Neural progenitor cell (in vitro differentiated cells): ENCODE measurements at regions not wholly inside any gene's neighbourhood (a gene's known extent, or its start where the extent isn't known, plus 50 kb on each side); places are given as distances from the start of the nearest gene placed in this dataset.

ENCODE experiments used
- DNase-seq: peaks from one replicate; pipeline ENCODE4 v3.0.0-alpha.2; 2016; ENCODE audit warnings: low spot score
- H2AFZ ChIP-seq: fragments of 200-600 bp; sonication (generic); replicated peaks from 2 replicates; pipeline ENCODE4 v1.6.1; 2016; ENCODE audit warnings: antibody characterized with exemption
- H3F3A ChIP-seq: fragments of 200-600 bp; sonication (generic); 2 replicates; pipeline ENCODE4 v1.6.1; 2016; ENCODE audit warnings: antibody characterized with exemption, low read depth
- H3K27ac ChIP-seq: fragments of 200-600 bp; sonication (generic); 2 replicates; pipeline ENCODE4 v1.5.1; 2016; ENCODE audit warnings: mild to moderate bottlenecking
- H3K27me3 ChIP-seq: fragments of 200-600 bp; sonication (generic); 2 replicates; pipeline ENCODE4 v1.6.1; 2016; ENCODE audit warnings: mild to moderate bottlenecking, moderate library complexity
- H3K36me3 ChIP-seq: fragments of 200-600 bp; sonication (generic); 2 replicates; pipeline ENCODE4 v1.5.1; 2016
- H3K4me1 ChIP-seq: fragments of 200-600 bp; sonication (generic); 2 replicates; pipeline ENCODE4 v1.6.1; 2016; ENCODE audit warnings: mixed run types
- H3K4me2 ChIP-seq: fragments of 200-600 bp; sonication (generic); 2 replicates; pipeline ENCODE4 v1.6.1; 2016
- H3K4me3 ChIP-seq: fragments of 200-600 bp; sonication (generic); 2 replicates; pipeline ENCODE4 v1.5.1; 2016
- H3K79me2 ChIP-seq: fragments of 200-600 bp; sonication (generic); 2 replicates; pipeline ENCODE4 v1.6.1; 2016; ENCODE audit warnings: low read depth
- H3K9ac ChIP-seq: fragments of 200-600 bp; sonication (generic); 2 replicates; pipeline ENCODE4 v1.6.1; 2016
- H3K9me3 ChIP-seq: fragments of 200-600 bp; sonication (generic); 2 replicates; pipeline ENCODE4 v1.5.1; 2016; ENCODE audit warnings: low read depth
- H4K20me1 ChIP-seq: fragments of 200-600 bp; sonication (generic); 2 replicates; pipeline ENCODE4 v1.6.1; 2016; ENCODE audit warnings: low read depth
- H3K27ac Mint-ChIP-seq: 3 replicates; pipeline ENCODE4 v1.8.0; 2021; ENCODE audit warnings: mixed read lengths
- H3K27me3 Mint-ChIP-seq: 2 replicates; pipeline ENCODE4 v1.8.0; 2022; ENCODE audit warnings: low read depth, mild to moderate bottlenecking, inconsistent platforms, moderate library complexity, mixed read lengths; ENCODE audit not compliant: insufficient read depth
- H3K36me3 Mint-ChIP-seq: 3 replicates; pipeline ENCODE4 v1.8.0; 2021; ENCODE audit warnings: mixed read lengths
- H3K4me1 Mint-ChIP-seq: 3 replicates; pipeline ENCODE4 v1.8.0; 2021; ENCODE audit warnings: mixed read lengths
- H3K4me3 Mint-ChIP-seq: 3 replicates; pipeline ENCODE4 v1.8.0; 2021; ENCODE audit warnings: mild to moderate bottlenecking, moderate library complexity, mixed read lengths
- H3K9me3 Mint-ChIP-seq: 3 replicates; pipeline ENCODE4 v1.8.0; 2020; ENCODE audit warnings: mixed read lengths
- EZH2 ChIP-seq: fragments of 200-600 bp; sonication (generic); IDR thresholded peaks from 2 replicates; pipeline ENCODE4 v1.6.1; 2017; ENCODE audit warnings: antibody characterized with exemption, mild to moderate bottlenecking, moderate library complexity
- EZH2phosphoT487 ChIP-seq: fragments of 200-600 bp; sonication (generic); IDR thresholded peaks from 2 replicates; pipeline ENCODE4 v1.6.1; 2017; ENCODE audit warnings: antibody characterized with exemption
- TF ChIP-seq, protein P1 (sequence below): fragments of 200-600 bp; sonication (generic); IDR thresholded peaks from 2 replicates; pipeline ENCODE4 v1.5.1; 2017; ENCODE audit warnings: antibody characterized with exemption, mild to moderate bottlenecking

DNA sequence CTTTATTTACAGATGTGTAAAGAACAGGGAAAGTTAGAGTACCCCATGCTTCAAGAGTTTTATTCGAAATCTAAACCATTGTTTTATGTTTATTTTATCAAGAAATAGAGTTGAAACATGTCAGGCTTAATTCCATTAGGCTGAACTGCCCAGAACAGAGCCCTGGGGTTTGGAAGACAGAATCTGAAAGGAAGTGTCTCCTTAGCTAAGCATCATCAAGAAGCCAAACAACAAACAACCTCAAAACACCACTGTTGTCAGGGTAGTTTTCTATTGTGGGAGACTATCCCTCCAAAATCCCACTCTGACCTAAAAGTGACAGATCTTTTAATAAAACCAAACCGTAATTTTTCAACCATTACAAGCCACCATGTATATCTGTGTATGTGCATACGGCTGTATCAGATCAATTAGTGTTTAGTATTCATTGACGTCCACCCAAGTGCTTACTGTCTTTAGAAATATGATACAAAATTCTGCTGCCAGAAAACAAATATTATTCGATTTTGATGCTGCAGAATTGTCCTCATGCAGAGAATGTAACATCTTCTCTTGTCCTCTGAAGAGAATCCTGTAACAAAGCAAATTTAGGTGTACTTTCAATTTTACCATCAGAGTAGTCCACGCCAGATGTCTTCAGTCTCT is 271.9 kb upstream of the TMEM161B start:
- Histone ChIP-seq H3K4me1 (peaks cover 60% of the 10 kb centered on the region), H3F3A (peaks cover 22% of the 10 kb centered on the region), H3K27ac (no peak overlapping the region), H3K79me2 (no peaks in the 10 kb centered on the region), H3K27me3 (no peaks in the 10 kb centered on the region), H3K9ac (no peak overlapping the region), H3K9me3 (no peaks in the 10 kb centered on the region), H3K4me3 (peak overlapping the region; percentile 14), H4K20me1 (no peaks in the 10 kb centered on the region), H2AFZ (no peak overlapping the region), H3K36me3 (no peaks in the 10 kb centered on the region), H3K4me2 (peak overlapping the region; percentile 67)
- Mint-ChIP-seq H3K9me3 (no peaks in the 10 kb centered on the region), H3K4me1 (peaks cover 49% of the 10 kb centered on the region), H3K27me3 (peaks cover 4% of the 10 kb centered on the region), H3K4me3 (no peak overlapping the region), H3K27ac (no peak overlapping the region), H3K36me3 (no peaks in the 10 kb centered on the region)
- DNase-seq = no peak
- TF ChIP-seq EZH2 (no peak), EZH2phosphoT487 (no peak)
- TF ChIP-seq, protein P1, sequence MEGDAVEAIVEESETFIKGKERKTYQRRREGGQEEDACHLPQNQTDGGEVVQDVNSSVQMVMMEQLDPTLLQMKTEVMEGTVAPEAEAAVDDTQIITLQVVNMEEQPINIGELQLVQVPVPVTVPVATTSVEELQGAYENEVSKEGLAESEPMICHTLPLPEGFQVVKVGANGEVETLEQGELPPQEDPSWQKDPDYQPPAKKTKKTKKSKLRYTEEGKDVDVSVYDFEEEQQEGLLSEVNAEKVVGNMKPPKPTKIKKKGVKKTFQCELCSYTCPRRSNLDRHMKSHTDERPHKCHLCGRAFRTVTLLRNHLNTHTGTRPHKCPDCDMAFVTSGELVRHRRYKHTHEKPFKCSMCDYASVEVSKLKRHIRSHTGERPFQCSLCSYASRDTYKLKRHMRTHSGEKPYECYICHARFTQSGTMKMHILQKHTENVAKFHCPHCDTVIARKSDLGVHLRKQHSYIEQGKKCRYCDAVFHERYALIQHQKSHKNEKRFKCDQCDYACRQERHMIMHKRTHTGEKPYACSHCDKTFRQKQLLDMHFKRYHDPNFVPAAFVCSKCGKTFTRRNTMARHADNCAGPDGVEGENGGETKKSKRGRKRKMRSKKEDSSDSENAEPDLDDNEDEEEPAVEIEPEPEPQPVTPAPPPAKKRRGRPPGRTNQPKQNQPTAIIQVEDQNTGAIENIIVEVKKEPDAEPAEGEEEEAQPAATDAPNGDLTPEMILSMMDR = no peak

DNA sequence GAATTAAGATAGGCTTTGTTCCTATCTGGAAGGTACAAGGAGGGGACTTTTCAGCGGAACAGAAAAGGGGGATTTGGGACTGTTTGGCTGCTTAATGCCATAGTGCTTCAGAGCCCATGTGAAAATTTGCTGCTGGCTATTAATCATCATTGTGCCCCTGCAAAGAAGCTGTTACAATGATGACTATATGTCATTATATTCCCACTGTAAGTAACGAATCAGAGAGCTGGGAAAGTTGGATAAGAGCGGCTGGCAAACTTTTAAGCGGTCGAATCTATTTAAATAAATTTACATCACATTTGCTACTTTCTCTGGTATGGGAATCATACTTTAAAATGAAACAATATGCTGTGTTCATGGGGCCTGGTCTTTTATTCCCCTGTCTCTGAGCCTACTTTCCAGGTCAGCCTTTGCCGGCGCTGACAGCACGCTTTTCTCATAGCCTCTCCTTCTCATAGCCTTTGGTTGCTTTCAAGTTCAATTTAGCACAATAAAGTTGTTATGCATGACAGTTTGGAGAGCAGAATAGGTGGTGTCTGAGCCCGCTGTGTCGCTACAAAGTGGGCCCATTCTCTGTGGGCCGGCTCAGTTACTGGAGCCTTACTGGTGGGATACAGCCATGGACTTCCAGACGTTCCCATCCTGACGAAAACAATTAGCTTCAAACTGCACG is 271.2 kb upstream of the TMEM161B start:
- no peak overlapping the region for H3K4me3 Mint-ChIP-seq
- Histone ChIP-seq H3K36me3 (no peaks in the 10 kb centered on the region), H3K4me2 (peak overlapping the region; percentile 67), H3K4me3 (peak overlapping the region; percentile 14), H2AFZ (peak overlapping the region; percentile 5), H3K9me3 (no peaks in the 10 kb centered on the region), H3F3A (peaks cover 22% of the 10 kb centered on the region), H3K9ac (no peak overlapping the region), H4K20me1 (no peaks in the 10 kb centered on the region), H3K4me1 (peaks cover 52% of the 10 kb centered on the region), H3K79me2 (no peaks in the 10 kb centered on the region), H3K27ac (peak overlapping the region; percentile 63), H3K27me3 (no peaks in the 10 kb centered on the region)
- peaks cover 41% of the 10 kb centered on the region for H3K4me1 Mint-ChIP-seq
- peak; percentile 56 for DNase-seq
- no peaks in the 10 kb centered on the region for H3K36me3 Mint-ChIP-seq
- no peaks in the 10 kb centered on the region for H3K9me3 Mint-ChIP-seq
- TF ChIP-seq EZH2 = no peak
- TF ChIP-seq, protein P1 = no peak
- no peak for TF ChIP-seq EZH2phosphoT487
- no peak overlapping the region for H3K27ac Mint-ChIP-seq
- peaks cover 4% of the 10 kb centered on the region for H3K27me3 Mint-ChIP-seq

DNA sequence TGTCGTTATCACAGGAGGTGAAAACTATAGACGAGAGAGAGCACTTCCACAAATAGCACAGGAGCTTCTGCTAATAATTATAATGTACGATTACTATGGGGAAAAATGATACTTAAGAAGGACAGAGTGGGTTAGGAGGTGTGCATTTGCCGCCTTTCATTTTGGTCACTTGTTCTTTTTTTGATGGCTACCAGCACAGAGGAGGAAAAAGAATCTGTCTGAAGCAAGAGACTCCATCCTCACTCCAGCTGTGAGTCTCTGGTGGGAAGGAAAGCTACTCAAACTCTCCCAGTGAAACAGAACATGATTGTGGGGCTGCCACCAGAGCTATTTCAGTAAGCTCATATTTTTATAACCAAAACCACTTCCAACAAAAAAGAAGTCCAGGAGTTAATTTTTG is 270.4 kb upstream of the TMEM161B start:
- H3K4me1 Mint-ChIP-seq = peaks cover 33% of the 10 kb centered on the region
- H3K27me3 Mint-ChIP-seq = peaks cover 4% of the 10 kb centered on the region
- no peak for TF ChIP-seq EZH2phosphoT487
- TF ChIP-seq, protein P1 = no peak
- no peak for TF ChIP-seq EZH2
- Histone ChIP-seq H3K4me1 (peaks cover 46% of the 10 kb centered on the region), H3K27ac (peak overlapping the region; percentile 63), H3K36me3 (no peaks in the 10 kb centered on the region), H3K4me3 (no peak overlapping the region), H2AFZ (peak overlapping the region; percentile 5), H3K9ac (no peak overlapping the region), H3F3A (peaks cover 18% of the 10 kb centered on the region), H4K20me1 (no peaks in the 10 kb centered on the region), H3K79me2 (no peaks in the 10 kb centered on the region), H3K9me3 (no peaks in the 10 kb centered on the region), H3K27me3 (no peaks in the 10 kb centered on the region), H3K4me2 (peak overlapping the region; percentile 67)
- no peaks in the 10 kb centered on the region for H3K9me3 Mint-ChIP-seq
- H3K27ac Mint-ChIP-seq = peak overlapping the region; percentile 11
- peak; percentile 13 for DNase-seq
- no peaks in the 10 kb centered on the region for H3K36me3 Mint-ChIP-seq
- no peak overlapping the region for H3K4me3 Mint-ChIP-seq
